ENCODE measurements at regions not wholly inside any gene's neighbourhood (a gene's known extent, or its start where the extent isn't known, plus 50 kb on each side); places are given as distances from the start of the nearest gene placed in this dataset.

DNA sequence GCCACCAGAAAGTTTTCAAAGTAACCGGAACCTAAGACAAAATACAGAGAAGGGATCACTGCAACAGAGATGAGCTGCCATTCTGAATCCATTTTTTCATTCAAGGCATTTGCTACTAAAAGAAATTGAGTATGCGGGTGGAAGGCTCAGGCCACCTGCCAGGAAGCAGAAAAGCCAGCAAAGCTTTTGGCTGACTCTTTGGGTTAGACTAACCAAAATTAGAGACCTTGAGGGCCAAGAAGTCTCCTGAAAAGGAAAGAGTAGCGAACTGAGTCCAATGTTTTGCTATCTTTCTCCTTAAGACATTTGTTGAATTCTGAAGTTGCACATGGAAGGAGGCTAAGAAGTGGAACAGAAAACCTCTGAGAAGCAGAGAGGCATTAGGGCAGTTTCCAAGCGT, 79.0 kb downstream of the FAS start:
- TF ChIP-seq, protein P1, sequence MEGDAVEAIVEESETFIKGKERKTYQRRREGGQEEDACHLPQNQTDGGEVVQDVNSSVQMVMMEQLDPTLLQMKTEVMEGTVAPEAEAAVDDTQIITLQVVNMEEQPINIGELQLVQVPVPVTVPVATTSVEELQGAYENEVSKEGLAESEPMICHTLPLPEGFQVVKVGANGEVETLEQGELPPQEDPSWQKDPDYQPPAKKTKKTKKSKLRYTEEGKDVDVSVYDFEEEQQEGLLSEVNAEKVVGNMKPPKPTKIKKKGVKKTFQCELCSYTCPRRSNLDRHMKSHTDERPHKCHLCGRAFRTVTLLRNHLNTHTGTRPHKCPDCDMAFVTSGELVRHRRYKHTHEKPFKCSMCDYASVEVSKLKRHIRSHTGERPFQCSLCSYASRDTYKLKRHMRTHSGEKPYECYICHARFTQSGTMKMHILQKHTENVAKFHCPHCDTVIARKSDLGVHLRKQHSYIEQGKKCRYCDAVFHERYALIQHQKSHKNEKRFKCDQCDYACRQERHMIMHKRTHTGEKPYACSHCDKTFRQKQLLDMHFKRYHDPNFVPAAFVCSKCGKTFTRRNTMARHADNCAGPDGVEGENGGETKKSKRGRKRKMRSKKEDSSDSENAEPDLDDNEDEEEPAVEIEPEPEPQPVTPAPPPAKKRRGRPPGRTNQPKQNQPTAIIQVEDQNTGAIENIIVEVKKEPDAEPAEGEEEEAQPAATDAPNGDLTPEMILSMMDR (IDR thresholded peaks at IDR 0.05 in 4 of 5, conservative IDR thresholded peaks at IDR 0.05 in 1 of 5): no peak
- TF ChIP-seq POLR2A (IDR thresholded peaks at IDR 0.05): no peak
